T-helper 17 cell (primary cell): ENCODE measurements at regions not wholly inside any gene's neighbourhood (a gene's known extent, or its start where the extent isn't known, plus 50 kb on each side); places are given as distances from the start of the nearest gene placed in this dataset.

Experiments
- ATAC-seq: fragments of 150-1000 bp; cut with Tn5 transposase; 2 replicates; pipeline ENCODE4 v1.10.0; 2021; ENCODE audit warnings: mild to moderate bottlenecking, moderate library complexity
- DNase-seq, 3 donors: peaks; one replicate each; pipeline versions ENCODE4 v3.0.0 to v3.0.0-alpha.2; 2020 to 2021
- H3K9me3 ChIP-seq: one replicate; pipeline ENCODE4 v1.7.0; 2013; ENCODE audit warnings: low read length, mild to moderate bottlenecking; ENCODE audit not compliant: control insufficient read depth, poor library complexity, severe bottlenecking
- H3K27ac Mint-ChIP-seq: one replicate; pipeline ENCODE4 v1.8.0; 2022; ENCODE audit warnings: mild to moderate bottlenecking, moderate library complexity, mixed read lengths
- H3K27me3 Mint-ChIP-seq: one replicate; pipeline ENCODE4 v1.8.0; 2022; ENCODE audit warnings: mixed read lengths
- H3K36me3 Mint-ChIP-seq: one replicate; pipeline ENCODE4 v1.8.0; 2022; ENCODE audit warnings: low read depth, mixed read lengths
- H3K4me1 Mint-ChIP-seq: one replicate; pipeline ENCODE4 v1.8.0; 2022; ENCODE audit warnings: mild to moderate bottlenecking, mixed read lengths
- H3K4me3 Mint-ChIP-seq: one replicate; pipeline ENCODE4 v1.8.0; 2022; ENCODE audit warnings: mild to moderate bottlenecking, moderate library complexity, mixed read lengths

- H3K4me1 Mint-ChIP-seq, result peaks cover 4% of the 10 kb centered on the region
- H3K4me3 Mint-ChIP-seq, result no peak overlapping the region
- ATAC-seq, result no peak
- no peak overlapping the region for H3K27ac Mint-ChIP-seq
- peaks cover 24% of the 10 kb centered on the region for H3K27me3 Mint-ChIP-seq
- no peaks in the 10 kb centered on the region for H3K36me3 Mint-ChIP-seq
- DNase-seq, result peak in 1 of 3 donors; percentile 4
- H3K9me3 ChIP-seq, result no peaks in the 10 kb centered on the region
These were observed 156.7 kb downstream of the KIF26A start for GRCh38 chr14:104294983-104295680.

DNA sequence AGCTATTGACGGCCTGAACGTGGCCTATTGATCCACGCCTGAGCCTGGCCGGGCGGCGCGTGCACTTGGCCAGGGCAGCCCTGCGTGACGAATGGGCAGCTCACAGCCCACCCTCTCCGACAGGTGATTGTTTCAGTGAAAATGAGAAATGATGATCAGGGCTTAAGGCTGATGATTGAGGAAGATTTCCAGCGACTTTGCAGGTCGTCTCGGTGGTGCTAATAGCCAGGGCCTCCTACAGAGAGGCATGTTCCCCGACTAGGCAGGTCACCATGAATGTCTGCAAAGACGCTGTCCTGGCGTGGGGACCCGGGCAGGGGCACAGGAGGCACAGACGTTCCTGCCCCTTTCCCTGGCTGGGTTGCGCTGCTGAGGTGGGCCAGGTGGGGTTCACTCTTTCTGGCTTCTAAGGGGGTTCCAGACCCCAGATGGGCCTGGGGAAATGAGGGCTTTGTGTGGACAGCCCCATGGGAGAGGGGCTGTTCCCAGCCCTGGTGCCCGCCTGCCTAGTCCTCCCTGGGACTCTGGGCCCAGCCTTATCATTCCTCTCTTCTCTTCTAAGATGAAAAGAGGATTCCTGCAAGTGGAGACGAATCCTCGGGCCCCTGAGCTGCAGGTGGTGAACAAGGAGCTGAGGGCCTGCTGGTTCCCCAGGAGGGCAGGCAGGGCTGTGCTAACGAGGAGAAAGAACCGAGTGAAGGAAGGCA lies 157.4 kb downstream of the KIF26A start:
- no peaks in the 10 kb centered on the region for H3K36me3 Mint-ChIP-seq
- DNase-seq (peak in 2 of 3 donors; percentile 1), ATAC-seq (no peak)
- H3K27me3 Mint-ChIP-seq, result peaks cover 24% of the 10 kb centered on the region
- no peak overlapping the region for H3K4me3 Mint-ChIP-seq
- H3K4me1 Mint-ChIP-seq, result no peaks in the 10 kb centered on the region
- no peak overlapping the region for H3K27ac Mint-ChIP-seq
- H3K9me3 ChIP-seq, result no peaks in the 10 kb centered on the region

- ATAC-seq (no peak), DNase-seq (peak in 1 of 3 donors; percentile 6)
- H3K9me3 ChIP-seq, result no peaks in the 10 kb centered on the region
- Mint-ChIP-seq H3K4me3 (no peak overlapping the region), H3K27me3 (peaks cover 24% of the 10 kb centered on the region), H3K4me1 (no peaks in the 10 kb centered on the region), H3K36me3 (peaks cover 3% of the 10 kb centered on the region), H3K27ac (no peak overlapping the region)
These were observed 158.3 kb downstream of the KIF26A start for GRCh38 chr14:104296388-104297312.

GRCh38 chr14:104297313-104297704 lies 158.9 kb downstream of the KIF26A start:
- DNase-seq, result peak in 1 of 3 donors; percentile 2
- Mint-ChIP-seq H3K4me3 (no peak overlapping the region), H3K27me3 (peaks cover 24% of the 10 kb centered on the region), H3K4me1 (no peaks in the 10 kb centered on the region), H3K36me3 (peaks cover 3% of the 10 kb centered on the region), H3K27ac (no peak overlapping the region)
- H3K9me3 ChIP-seq, result no peaks in the 10 kb centered on the region
- no peak for ATAC-seq

DNA sequence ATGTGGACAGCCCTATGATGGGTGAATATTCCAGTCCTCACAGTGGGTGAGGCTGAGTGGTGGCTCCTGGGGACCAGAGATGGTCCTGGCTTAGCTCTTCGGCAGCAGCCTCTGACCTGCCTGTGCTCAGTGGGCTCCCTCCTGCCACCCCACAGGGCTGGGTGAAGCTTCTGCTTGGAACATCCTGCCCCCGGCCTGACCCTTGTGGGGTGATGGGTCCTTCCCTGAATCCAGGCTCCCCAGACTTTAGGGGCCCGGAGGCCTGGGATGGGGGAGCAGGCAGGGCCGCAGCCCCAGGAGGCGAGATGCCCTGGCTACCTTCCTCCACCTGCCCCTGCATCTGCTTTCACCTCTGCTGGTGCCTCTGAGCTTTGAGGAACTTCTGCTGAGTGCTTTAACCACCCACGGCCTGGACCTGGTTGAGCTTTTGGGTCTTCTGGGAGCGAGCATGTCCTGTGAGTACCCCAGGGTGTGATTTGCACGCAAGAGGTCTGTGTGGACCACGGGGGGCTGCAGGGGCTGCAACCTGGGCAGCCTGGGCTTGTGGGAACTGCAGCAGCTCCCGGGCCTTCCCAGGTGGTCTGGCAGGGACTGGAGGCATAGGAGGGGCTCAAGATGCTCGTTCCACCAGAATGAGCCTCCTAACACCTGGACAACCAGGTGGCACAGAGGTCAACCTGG lies 159.5 kb downstream of the KIF26A start:
- Mint-ChIP-seq H3K27ac (no peak overlapping the region), H3K27me3 (peaks cover 24% of the 10 kb centered on the region), H3K4me3 (no peak overlapping the region), H3K36me3 (peaks cover 3% of the 10 kb centered on the region), H3K4me1 (no peaks in the 10 kb centered on the region)
- ATAC-seq (no peak), DNase-seq (peak in 1 of 3 donors; percentile 5)
- H3K9me3 ChIP-seq, result no peaks in the 10 kb centered on the region

DNA sequence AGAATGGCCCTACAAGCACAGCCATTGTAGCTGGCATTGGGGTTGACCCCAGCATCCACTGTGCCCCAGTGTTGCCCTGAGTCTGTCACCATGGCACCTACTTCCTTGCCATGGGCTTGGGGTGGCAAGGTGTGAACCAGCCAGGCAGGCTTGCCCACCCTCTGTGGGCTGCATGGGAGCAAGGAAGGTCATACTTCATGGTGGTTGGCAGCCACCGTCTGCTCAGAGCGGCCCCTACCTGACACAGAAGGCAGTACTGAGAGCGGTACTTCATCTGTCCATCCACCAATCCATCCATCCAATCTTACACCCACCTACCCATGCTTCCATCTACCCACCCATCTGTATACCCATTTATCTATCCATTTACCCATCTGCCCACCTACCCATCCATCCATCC lies 160.1 kb downstream of the KIF26A start:
- H3K4me3 Mint-ChIP-seq, result no peak overlapping the region
- DNase-seq (no peak), ATAC-seq (no peak)
- H3K4me1 Mint-ChIP-seq, result no peaks in the 10 kb centered on the region
- H3K27ac Mint-ChIP-seq, result no peak overlapping the region
- peaks cover 24% of the 10 kb centered on the region for H3K27me3 Mint-ChIP-seq
- H3K36me3 Mint-ChIP-seq, result peaks cover 3% of the 10 kb centered on the region
- H3K9me3 ChIP-seq, result no peaks in the 10 kb centered on the region

DNA sequence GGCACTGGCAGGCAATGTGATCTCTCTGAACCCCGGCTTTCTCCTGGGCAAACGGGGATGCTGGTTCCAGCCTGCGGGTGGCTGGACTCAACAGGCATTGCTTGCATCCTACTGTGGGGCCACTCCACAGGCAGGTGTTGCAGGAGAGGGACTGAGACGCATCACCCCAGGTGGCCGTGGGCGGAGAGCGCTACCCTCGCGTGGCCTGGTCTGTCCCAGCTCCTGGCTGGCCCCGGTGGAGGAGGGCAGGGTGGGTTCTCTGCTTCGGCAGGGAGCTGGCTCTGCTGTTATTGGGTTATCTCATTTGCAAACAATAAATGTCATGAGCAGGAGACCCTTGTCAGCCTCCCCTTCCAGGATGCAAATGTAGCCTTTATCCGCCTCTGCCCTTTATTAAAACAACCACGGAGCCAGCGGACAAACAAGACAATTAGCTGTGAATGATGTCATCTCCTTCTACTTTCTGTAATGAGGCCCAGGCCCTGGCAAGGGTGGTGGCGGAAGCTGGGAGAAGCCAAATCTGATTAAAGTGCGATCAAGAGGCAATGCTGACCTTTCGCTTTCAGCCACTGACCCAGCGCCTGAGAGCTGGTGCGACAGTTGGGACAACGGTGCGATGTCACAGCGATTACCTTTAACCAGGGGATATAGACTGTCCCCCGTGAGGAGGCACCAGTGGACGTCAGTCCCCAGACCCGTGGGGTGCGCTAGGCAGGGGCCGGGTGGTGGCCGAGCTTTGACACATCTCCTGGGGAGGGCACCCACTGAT lies 161.8 kb downstream of the KIF26A start:
- H3K27me3 Mint-ChIP-seq, result peaks cover 17% of the 10 kb centered on the region
- H3K9me3 ChIP-seq, result no peaks in the 10 kb centered on the region
- peaks cover 5% of the 10 kb centered on the region for H3K36me3 Mint-ChIP-seq
- no peak overlapping the region for H3K27ac Mint-ChIP-seq
- no peak for DNase-seq
- ATAC-seq, result no peak
- no peak overlapping the region for H3K4me3 Mint-ChIP-seq
- H3K4me1 Mint-ChIP-seq, result no peaks in the 10 kb centered on the region

DNA sequence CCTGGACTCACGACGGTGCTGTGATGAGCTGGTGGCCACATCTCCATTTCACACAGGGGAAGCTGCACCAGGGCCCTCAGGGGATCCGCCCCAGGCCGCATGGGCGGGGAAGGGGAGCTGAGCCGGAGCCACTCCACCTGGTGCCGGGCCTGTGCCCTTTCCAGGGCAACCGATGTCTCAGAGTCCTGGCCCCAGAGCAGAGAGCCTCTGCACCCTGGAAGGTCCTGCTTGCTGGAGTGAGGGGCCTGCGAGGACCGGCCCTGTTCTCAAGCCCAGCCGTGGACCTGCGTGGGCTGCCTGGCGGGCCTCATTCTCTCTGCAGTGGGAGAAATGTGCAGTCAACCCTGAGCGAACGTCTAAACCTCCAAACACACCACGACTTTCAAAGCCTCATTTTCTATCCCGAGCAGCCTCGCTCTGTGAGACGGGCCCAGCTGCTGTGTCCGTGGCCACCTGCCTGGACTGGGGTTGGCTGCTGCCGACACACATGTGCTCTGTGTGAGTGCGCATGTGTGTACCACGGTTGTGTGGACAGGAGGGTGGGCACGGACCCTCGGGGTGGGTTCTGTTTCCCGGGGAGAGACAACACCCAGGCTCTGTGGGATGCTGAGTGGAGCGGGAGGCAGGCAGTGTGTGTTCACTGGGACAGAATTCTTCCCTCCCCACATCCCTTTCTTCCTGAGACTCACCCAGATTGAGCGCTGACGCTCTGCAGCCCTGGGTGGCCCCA lies 163.5 kb downstream of the KIF26A start:
- Mint-ChIP-seq H3K27ac (no peak overlapping the region), H3K4me3 (no peak overlapping the region), H3K27me3 (peaks cover 6% of the 10 kb centered on the region), H3K36me3 (peaks cover 5% of the 10 kb centered on the region), H3K4me1 (no peaks in the 10 kb centered on the region)
- ATAC-seq (no peak), DNase-seq (no peak)
- H3K9me3 ChIP-seq, result no peaks in the 10 kb centered on the region

GRCh38 chr14:104302794-104303405 lies 164.5 kb downstream of the KIF26A start:
- DNase-seq (no peak), ATAC-seq (no peak)
- Mint-ChIP-seq H3K27me3 (peaks cover 6% of the 10 kb centered on the region), H3K4me3 (no peak overlapping the region), H3K27ac (no peak overlapping the region), H3K4me1 (no peaks in the 10 kb centered on the region), H3K36me3 (peaks cover 5% of the 10 kb centered on the region)
- H3K9me3 ChIP-seq, result no peaks in the 10 kb centered on the region

- H3K4me3 Mint-ChIP-seq, result no peak overlapping the region
- no peak for DNase-seq
- H3K27me3 Mint-ChIP-seq, result peaks cover 6% of the 10 kb centered on the region
- H3K4me1 Mint-ChIP-seq, result no peaks in the 10 kb centered on the region
- no peaks in the 10 kb centered on the region for H3K9me3 ChIP-seq
- H3K36me3 Mint-ChIP-seq, result peaks cover 5% of the 10 kb centered on the region
- no peak overlapping the region for H3K27ac Mint-ChIP-seq
- ATAC-seq, result no peak
These were observed 165.5 kb downstream of the KIF26A start for GRCh38 chr14:104303705-104304425.
